ENCODE measurements at regions not wholly inside any gene's neighbourhood (a gene's known extent, or its start where the extent isn't known, plus 50 kb on each side); places are given as distances from the start of the nearest gene placed in this dataset.

- in situ Hi-C loops (cut with HindIII; ENCODE audit: low sequenced_read_pairs): no loop called here
Measured at GRCh38 chr10:85187047-85187446, 858.7 kb downstream of the CCSER2 start.

DNA sequence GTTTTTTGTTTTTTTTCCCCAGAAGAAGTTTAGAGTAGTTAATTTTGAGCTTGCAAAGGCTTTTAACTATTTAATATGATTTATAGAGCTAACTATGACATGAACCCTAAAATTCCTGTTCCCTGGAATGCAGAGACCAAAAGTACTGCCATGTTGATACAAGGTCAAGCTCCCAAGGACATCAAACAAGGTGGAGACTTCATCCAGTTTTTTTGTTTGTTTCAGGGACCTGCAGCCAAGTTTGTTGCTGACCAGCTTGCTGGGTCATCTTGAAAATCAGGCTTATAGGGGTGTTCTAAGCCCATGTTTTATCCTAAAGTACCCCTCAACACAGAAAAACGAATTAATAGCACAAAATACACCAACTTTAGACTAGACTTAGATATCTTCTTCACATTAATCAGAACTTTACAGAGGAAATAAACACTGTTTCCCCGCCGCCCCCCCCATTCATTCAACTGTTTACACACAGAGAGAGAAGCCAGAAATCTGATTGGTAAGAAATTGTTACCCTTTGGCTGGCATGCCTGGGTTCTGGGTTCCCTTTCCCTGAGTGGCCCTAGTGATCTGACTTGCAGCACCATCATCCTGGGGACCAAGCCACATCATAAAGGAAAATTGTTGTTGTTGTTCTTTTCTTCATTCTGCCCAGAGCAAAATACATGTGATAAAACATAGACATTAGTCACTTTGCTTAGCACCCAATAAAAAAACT lies 860.5 kb downstream of the CCSER2 start:
- in situ Hi-C loops (cut with HindIII; ENCODE audit: low sequenced_read_pairs): no loop called here

- in situ Hi-C loops (cut with HindIII; ENCODE audit: low sequenced_read_pairs): no loop called here
Measured at GRCh38 chr10:85193796-85194195, 865.4 kb downstream of the CCSER2 start.

GRCh38 chr10:85194706-85195105 lies 866.3 kb downstream of the CCSER2 start:
- in situ Hi-C loops (cut with HindIII; ENCODE audit: low sequenced_read_pairs): no loop called here

GRCh38 chr10:85195596-85195995 lies 867.2 kb downstream of the CCSER2 start:
- in situ Hi-C loops (cut with HindIII; ENCODE audit: low sequenced_read_pairs): no loop called here

DNA sequence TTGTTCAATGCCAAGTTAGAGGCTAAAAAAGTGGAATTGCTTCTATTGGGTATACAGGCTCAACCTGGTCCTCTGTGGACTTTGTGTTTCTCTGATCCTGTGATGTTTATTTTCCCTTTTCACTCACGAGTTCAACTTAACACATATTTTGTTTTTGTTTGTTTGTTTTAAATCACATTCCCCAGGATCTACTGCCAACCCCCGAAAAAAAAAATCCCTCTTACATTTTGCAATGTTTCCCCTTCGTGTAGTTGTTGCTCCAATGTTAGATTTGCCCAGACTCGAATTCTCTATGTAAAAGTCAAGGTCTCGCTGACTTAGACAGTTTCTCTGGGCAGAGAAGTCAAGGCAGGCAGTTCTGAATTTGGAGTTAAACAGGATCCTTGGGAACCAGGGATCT lies 876.4 kb downstream of the CCSER2 start:
- in situ Hi-C loops (cut with HindIII; ENCODE audit: low sequenced_read_pairs): no loop called here

DNA sequence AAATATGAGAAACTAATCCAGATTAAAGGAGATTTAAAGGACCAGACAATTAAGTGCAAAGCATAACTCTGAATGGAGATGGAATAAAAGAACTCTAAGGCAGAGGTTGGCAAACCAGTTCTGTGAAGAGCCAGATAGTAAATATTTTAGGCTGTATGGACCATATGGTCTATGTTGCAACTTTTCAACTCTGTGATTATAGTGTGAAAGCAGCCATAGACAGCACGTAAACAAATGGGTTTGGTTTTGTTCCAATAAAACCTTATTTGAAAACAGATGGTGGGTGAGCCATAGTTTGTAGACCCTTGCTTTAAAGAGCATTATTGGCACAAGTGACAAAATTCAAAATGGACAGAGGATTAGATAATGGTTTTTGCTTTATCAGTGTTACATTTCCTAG lies 884.1 kb downstream of the CCSER2 start:
- in situ Hi-C loops (cut with HindIII; ENCODE audit: low sequenced_read_pairs): no loop called here

DNA sequence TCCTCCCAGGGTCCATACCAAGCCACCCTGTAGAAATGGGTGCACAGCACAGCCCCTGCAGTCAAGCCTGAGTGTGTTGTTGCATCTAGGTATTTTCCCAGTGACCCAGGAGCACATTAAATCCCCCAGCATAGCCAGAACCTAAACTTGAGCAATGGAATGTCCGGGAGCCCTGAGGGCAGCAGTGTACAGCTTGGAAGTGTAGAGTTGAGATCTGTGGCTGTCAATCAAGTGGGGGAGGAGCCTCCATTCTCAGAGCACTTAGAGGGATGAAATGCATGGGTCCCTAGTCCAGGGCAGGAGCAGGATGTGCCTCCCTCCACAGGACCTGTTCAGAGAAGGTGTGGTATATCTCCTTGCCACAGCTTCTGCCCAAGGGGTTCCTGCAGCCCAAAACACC lies 885.1 kb downstream of the CCSER2 start:
- in situ Hi-C loops (cut with HindIII; ENCODE audit: low sequenced_read_pairs): no loop called here

- in situ Hi-C loops (cut with HindIII; ENCODE audit: low sequenced_read_pairs): no loop called here
Measured at GRCh38 chr10:85222300-85222699, 893.9 kb downstream of the CCSER2 start.

- in situ Hi-C loops (cut with HindIII; ENCODE audit: low sequenced_read_pairs): no loop called here
Measured at GRCh38 chr10:85224366-85224940, 896.1 kb downstream of the CCSER2 start.

- in situ Hi-C loops (cut with HindIII; ENCODE audit: low sequenced_read_pairs): no loop called here
Measured at GRCh38 chr10:85225311-85225710, 896.9 kb downstream of the CCSER2 start.

GRCh38 chr10:85226596-85226995 lies 898.2 kb downstream of the CCSER2 start:
- in situ Hi-C loops (cut with HindIII; ENCODE audit: low sequenced_read_pairs): no loop called here

DNA sequence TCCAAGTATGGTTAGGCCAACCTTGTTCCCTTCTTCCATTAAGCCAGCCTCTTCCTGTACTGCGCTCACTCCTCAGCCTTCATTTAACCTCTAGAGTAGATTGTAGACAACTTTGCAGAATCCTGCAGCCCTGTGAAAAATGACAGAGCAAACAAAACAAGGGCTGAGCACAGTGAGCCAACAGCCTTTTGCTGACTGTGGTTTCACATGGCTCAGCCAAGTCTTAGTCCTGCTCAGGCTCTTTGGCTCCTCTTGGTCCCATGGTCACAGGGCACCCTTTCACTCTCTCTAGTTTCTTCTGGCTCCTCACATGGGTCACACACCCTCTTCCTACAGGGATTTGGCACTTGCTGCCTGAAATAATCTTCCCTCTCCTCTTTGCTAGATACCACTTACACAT lies 900.3 kb downstream of the CCSER2 start:
- in situ Hi-C loops (cut with HindIII; ENCODE audit: low sequenced_read_pairs): no loop called here

DNA sequence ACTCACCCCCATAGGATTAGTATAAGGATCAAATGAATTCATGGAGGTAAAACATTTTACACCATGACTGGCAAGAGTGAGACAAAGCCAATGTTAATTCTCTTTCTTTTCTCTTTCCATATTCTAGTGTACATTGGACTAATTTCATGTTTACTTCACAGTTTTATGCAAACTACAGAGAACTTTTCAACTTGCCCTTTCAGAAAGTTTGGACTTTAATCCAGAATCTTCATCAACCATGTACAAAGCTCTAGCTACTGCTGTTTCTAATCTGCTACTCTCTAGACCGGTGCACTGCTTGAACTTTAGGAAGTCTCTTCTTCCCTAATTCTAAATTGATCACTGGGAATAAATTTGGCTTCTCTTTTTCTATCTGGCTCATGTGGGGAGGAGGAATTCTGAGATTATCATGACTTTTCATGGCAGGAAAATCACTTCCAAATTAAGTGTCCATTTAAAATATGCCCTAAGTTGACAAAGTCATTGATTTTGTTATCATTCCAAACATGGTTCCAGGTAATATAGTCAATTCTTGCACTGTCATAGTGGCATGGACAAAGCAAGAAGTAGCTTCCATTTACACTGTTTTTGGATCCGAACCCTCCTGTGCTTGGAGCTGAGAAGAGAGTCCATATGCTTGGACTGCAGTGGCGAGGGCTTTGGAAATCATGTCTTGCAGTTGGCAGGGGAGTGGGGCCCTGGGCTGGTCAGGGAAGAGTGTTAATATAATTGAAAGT lies 903.3 kb downstream of the CCSER2 start:
- in situ Hi-C loops (cut with HindIII; ENCODE audit: low sequenced_read_pairs): no loop called here

GRCh38 chr10:85235258-85235657 lies 906.9 kb downstream of the CCSER2 start:
- in situ Hi-C loops (cut with HindIII; ENCODE audit: low sequenced_read_pairs): no loop called here

DNA sequence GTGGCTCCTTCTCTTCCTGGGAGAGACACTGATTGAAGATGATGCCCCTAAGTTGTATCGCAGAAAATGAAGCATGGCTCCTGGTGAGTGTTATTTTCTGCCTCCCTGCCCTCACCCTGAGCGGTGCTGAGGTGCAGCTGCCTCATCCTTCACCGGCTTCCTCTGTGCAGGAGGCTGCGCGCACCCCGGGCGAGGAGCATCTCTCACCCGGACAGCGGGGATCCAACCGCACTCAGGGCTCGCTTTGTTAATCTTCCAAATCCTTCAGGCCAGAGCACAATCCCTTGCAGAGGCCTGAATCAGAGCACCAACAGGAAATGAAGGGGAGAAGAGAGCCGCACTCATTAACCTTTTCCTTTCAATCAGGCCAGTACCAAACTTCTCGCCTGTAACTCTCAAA lies 910.3 kb downstream of the CCSER2 start:
- in situ Hi-C loops (cut with HindIII; ENCODE audit: low sequenced_read_pairs): no loop called here

- in situ Hi-C loops (cut with HindIII; ENCODE audit: low sequenced_read_pairs): no loop called here
Measured at GRCh38 chr10:85250304-85250703, 921.9 kb downstream of the CCSER2 start.

DNA sequence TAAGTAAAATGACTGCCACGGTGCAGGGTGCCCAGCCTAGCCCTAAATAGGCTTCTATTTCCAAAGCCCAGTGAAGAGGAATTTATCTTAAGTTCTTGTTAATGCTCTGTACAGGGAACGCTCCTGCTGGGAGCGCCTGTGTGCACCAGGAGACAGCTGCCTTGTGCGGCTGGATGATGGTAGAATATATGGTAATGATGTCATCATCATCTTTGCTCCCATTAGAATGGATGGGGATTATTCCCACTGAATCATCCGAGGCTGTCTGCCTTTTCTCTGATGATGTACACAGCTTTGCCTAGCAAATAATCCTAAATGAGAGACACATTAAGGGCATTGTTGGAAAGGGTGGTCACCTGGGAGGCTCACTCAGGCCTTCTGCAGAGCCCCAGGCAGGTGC lies 928.1 kb downstream of the CCSER2 start:
- in situ Hi-C loops (cut with HindIII; ENCODE audit: low sequenced_read_pairs): no loop called here

- in situ Hi-C loops (cut with HindIII; ENCODE audit: low sequenced_read_pairs): no loop called here
Measured at GRCh38 chr10:85259908-85260307, 931.5 kb downstream of the CCSER2 start.

GRCh38 chr10:85262992-85263391 lies 934.6 kb downstream of the CCSER2 start:
- in situ Hi-C loops (cut with HindIII; ENCODE audit: low sequenced_read_pairs): no loop called here

GRCh38 chr10:85265121-85265520 lies 936.7 kb downstream of the CCSER2 start:
- in situ Hi-C loops (cut with HindIII; ENCODE audit: low sequenced_read_pairs): no loop called here

GRCh38 chr10:85266808-85267207 lies 938.4 kb downstream of the CCSER2 start:
- in situ Hi-C loops (cut with HindIII; ENCODE audit: low sequenced_read_pairs): no loop called here

Measured in endothelial cell of hepatic sinusoid (primary cell).